Right kidney (tissue), 1 donor: ENCODE measurements at regions not wholly inside any gene's neighbourhood (a gene's known extent, or its start where the extent isn't known, plus 50 kb on each side); places are given as distances from the start of the nearest gene placed in this dataset.

ENCODE experiments used
- DNase-seq: peaks from one replicate; pipeline ENCODE4 v3.0.0-alpha.2; 2016

- no peak for DNase-seq
Observed at GRCh38 chr6:56863366-56863765, 91.5 kb upstream of the BEND6 start.

- no peak for DNase-seq
Observed at GRCh38 chr6:56862415-56863175, 92.3 kb upstream of the BEND6 start.

- DNase-seq: no peak
Observed at GRCh38 chr6:56860475-56860874, 94.4 kb upstream of the BEND6 start.

- DNase-seq: no peak
Observed at GRCh38 chr6:56856036-56856580, 98.8 kb upstream of the BEND6 start.

GRCh38 chr6:56854086-56854485 lies 100.8 kb upstream of the BEND6 start:
- DNase-seq: no peak

- no peak for DNase-seq
Observed at GRCh38 chr6:56853541-56853940, 101.4 kb upstream of the BEND6 start.

GRCh38 chr6:56852260-56853010 lies 102.5 kb upstream of the BEND6 start:
- no peak for DNase-seq

- peak; percentile 68 for DNase-seq
Observed at GRCh38 chr6:56851541-56852259, 103.2 kb upstream of the BEND6 start.

- DNase-seq: peak; percentile 21
Observed at GRCh38 chr6:56851074-56851473, 103.8 kb upstream of the BEND6 start.

GRCh38 chr6:56850626-56851025 lies 104.3 kb upstream of the BEND6 start:
- DNase-seq: no peak

GRCh38 chr6:56849896-56850295 lies 105.0 kb upstream of the BEND6 start:
- no peak for DNase-seq

- no peak for DNase-seq
Observed at GRCh38 chr6:56848105-56848504, 106.8 kb upstream of the BEND6 start.

GRCh38 chr6:56845032-56845431 lies 109.9 kb upstream of the BEND6 start:
- no peak for DNase-seq

GRCh38 chr6:56843476-56844349 lies 111.2 kb upstream of the BEND6 start:
- peak; percentile 84 for DNase-seq

GRCh38 chr6:56842686-56843475 lies 112.0 kb upstream of the BEND6 start:
- DNase-seq: peak; percentile 75

GRCh38 chr6:56841751-56842150 lies 113.2 kb upstream of the BEND6 start:
- DNase-seq: no peak

GRCh38 chr6:56841381-56841749 lies 113.5 kb upstream of the BEND6 start:
- no peak for DNase-seq

GRCh38 chr6:56840467-56841380 lies 114.2 kb upstream of the BEND6 start:
- no peak for DNase-seq

GRCh38 chr6:56839533-56840183 lies 115.2 kb upstream of the BEND6 start:
- no peak for DNase-seq
